ENCODE measurements at regions not wholly inside any gene's neighbourhood (a gene's known extent, or its start where the extent isn't known, plus 50 kb on each side); places are given as distances from the start of the nearest gene placed in this dataset.

- TF ChIP-seq POLR2AphosphoS5 (IDR thresholded peaks at IDR 0.05; ENCODE audit: borderline replicate concordance, low read depth, low read length) (no peak), EZH2 (IDR thresholded peaks at IDR 0.05) (no peak)
Measured at GRCh38 chr5:24854850-24855249, 210.1 kb upstream of the CDH10 start.

Measured in SK-N-MC (cell line).